ENCODE measurements at regions not wholly inside any gene's neighbourhood (a gene's known extent, or its start where the extent isn't known, plus 50 kb on each side); places are given as distances from the start of the nearest gene placed in this dataset.

DNA sequence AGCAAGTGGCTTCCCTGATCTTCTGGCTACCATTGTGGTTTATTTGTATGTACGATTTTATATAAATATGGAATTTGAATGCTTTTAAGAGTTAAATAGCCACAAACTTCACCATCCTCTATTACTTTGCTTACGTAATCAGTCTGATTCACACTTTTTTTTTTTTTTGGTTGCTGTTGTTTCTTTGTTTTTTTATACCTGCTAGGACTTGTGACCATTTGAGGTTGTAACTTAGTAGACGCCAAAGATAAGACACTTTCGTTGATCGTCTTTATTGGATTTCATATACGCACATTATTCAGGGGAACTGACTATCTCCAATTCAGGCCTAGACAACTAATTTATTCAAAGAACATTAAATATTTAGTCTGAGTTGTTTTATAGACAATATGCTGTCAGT is 559.0 kb downstream of the CBLN4 start:
- WGBS, 2 donors (ENCODE audit: low coverage in 1 of 2): 74 to 77% methylated on average over 6 of the region's 6 CpGs
- H3K4me3 ChIP-seq: no peak overlapping the region
- ATAC-seq: no peak

DNA sequence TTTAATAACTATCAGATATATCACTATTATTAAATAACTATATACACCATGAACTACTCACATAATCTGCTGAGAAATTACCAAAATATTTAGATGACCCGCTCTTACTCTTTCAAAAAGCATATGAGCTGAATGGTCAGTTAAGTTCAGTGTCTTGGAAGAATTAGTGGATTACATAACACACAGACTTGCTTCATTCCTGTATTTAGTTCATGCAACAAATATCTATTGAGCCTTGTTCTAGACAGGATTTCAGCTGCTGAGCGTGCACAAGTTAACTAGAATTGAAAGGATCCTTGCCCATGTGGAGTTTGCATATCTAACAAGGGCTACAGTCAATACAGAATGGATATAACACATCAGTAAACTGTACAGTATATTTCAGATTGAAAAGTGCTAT is 566.2 kb downstream of the CBLN4 start:
- Histone ChIP-seq H3K36me3 (no peaks in the 10 kb centered on the region), H3K27me3 (no peaks in the 10 kb centered on the region), H3K9me3 (no peaks in the 10 kb centered on the region), H3K4me3 (no peak overlapping the region), H3K4me1 (peaks cover 0 to 16% (median 0%) of the 10 kb centered on the region in 3 donors), H3K27ac (no peak overlapping the region)
- 48 to 49% methylated on average over 2 of the region's 2 CpGs for WGBS, 2 donors (ENCODE audit: low coverage in 1 of 2)
- TF ChIP-seq EP300 (IDR thresholded peaks at IDR 0.05): no peak
- TF ChIP-seq POLR2AphosphoS5 (IDR thresholded peaks at IDR 0.05): no peak
- no peak for TF ChIP-seq POLR2A (IDR thresholded peaks at IDR 0.05)
- TF ChIP-seq, protein P1, sequence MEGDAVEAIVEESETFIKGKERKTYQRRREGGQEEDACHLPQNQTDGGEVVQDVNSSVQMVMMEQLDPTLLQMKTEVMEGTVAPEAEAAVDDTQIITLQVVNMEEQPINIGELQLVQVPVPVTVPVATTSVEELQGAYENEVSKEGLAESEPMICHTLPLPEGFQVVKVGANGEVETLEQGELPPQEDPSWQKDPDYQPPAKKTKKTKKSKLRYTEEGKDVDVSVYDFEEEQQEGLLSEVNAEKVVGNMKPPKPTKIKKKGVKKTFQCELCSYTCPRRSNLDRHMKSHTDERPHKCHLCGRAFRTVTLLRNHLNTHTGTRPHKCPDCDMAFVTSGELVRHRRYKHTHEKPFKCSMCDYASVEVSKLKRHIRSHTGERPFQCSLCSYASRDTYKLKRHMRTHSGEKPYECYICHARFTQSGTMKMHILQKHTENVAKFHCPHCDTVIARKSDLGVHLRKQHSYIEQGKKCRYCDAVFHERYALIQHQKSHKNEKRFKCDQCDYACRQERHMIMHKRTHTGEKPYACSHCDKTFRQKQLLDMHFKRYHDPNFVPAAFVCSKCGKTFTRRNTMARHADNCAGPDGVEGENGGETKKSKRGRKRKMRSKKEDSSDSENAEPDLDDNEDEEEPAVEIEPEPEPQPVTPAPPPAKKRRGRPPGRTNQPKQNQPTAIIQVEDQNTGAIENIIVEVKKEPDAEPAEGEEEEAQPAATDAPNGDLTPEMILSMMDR (IDR thresholded peaks at IDR 0.05): no peak
- ATAC-seq: no peak

More for the DNA sequence above, 559.0 kb downstream of the CBLN4 start:
- H3K27ac ChIP-seq: no peak overlapping the region
- H3K27me3 ChIP-seq: no peaks in the 10 kb centered on the region
- H3K9me3 ChIP-seq: no peaks in the 10 kb centered on the region
- TF ChIP-seq EP300 (IDR thresholded peaks at IDR 0.05) (no peak), POLR2A (IDR thresholded peaks at IDR 0.05) (no peak), POLR2AphosphoS5 (IDR thresholded peaks at IDR 0.05) (no peak)
- TF ChIP-seq, protein P1 (IDR thresholded peaks at IDR 0.05): no peak
- H3K36me3 ChIP-seq: no peaks in the 10 kb centered on the region
- H3K4me1 ChIP-seq: no peaks in the 10 kb centered on the region

DNA sequence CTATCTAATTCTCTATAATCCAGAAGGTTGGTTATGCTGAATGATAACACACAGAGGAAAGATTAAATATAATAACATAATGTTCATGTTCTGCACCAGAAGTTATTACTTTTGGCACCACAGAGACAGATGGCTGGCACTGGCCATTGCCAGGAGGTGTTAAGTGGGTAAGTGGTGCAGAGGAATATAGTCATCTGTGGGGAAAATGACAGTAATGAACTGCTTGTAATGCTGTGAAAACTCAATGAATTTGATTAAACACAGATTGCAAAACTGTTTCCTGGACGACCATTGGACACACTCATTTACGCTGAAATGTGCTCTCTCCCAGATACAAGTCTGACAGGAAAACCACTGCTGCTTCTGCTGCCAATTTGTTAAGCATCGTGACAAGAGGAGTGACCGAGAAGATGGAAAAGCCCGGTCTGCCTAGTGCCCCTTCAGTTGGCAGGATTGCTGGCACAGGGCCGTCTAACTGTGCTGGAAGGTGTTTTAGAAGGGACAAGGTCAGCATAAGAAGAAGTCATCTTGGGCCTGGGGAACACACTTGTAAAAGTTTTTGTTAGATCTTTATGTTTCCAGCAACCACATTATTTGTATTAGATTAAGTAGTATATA is 567.4 kb downstream of the CBLN4 start:
- no peak overlapping the region for H3K27ac ChIP-seq
- no peaks in the 10 kb centered on the region for H3K36me3 ChIP-seq
- 31 to 39% methylated on average over 6 of the region's 6 CpGs for WGBS, 2 donors (ENCODE audit: low coverage in 1 of 2)
- H3K9me3 ChIP-seq: no peaks in the 10 kb centered on the region
- ATAC-seq: no peak
- H3K4me1 ChIP-seq: peaks cover 0 to 16% (median 0%) of the 10 kb centered on the region in 3 donors
- TF ChIP-seq, protein P1 (IDR thresholded peaks at IDR 0.05): no peak
- TF ChIP-seq POLR2AphosphoS5 (IDR thresholded peaks at IDR 0.05): no peak
- no peak for TF ChIP-seq EP300 (IDR thresholded peaks at IDR 0.05)
- no peak for TF ChIP-seq POLR2A (IDR thresholded peaks at IDR 0.05)
- H3K4me3 ChIP-seq: no peak overlapping the region
- no peaks in the 10 kb centered on the region for H3K27me3 ChIP-seq

DNA sequence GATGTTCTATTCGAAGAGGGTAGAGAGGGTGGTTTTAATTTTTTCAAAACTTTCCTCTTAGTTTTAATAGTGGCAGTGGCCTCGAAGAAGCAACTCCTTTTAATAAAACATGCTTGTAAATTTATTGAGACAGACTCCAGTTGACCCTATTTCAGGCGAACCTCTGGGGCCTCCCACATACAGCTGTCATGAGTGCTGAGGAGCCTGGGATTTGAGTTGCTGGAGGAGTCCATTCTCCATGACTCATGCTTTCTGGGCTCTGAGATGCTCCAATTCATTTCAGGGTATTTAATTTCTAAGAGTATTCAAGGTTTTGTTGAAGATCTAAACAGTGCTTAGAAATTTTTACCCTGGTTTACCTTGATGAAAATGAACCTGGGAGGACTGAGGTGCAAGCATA is 580.4 kb downstream of the CBLN4 start:
- no peak for ATAC-seq
- Histone ChIP-seq H3K9me3 (no peaks in the 10 kb centered on the region), H3K27me3 (no peaks in the 10 kb centered on the region), H3K4me3 (no peak overlapping the region), H3K4me1 (no peaks in the 10 kb centered on the region), H3K27ac (no peak overlapping the region), H3K36me3 (no peaks in the 10 kb centered on the region)
- TF ChIP-seq, protein P1 (IDR thresholded peaks at IDR 0.05): no peak
- no peak for TF ChIP-seq EP300 (IDR thresholded peaks at IDR 0.05)
- TF ChIP-seq POLR2A (IDR thresholded peaks at IDR 0.05): no peak
- TF ChIP-seq POLR2AphosphoS5 (IDR thresholded peaks at IDR 0.05): no peak
- WGBS, 2 donors (ENCODE audit: low coverage in 1 of 2): 59% methylated on average over 2 to 3 of the region's 3 CpGs

DNA sequence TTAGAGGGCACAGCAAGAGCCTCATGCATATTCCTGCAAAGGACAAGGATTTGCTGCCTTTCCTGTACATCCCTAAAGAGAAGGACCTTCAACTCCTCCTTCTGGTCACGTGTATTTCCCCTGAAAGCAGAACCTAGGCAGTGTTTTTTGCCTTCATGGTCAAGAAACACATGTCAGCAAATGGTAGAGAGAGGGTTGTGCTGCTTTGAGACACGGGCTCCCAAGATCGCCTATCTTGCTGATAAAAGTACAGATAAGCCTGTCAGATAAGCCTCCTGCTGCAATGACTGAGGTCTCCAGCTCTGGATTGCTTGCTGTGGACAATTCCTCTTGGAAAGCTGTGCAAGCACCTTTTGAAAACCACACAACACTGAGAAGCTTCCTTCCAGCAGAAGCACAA is 580.8 kb downstream of the CBLN4 start:
- no peak overlapping the region for H3K4me3 ChIP-seq
- no peaks in the 10 kb centered on the region for H3K4me1 ChIP-seq
- H3K27me3 ChIP-seq: no peaks in the 10 kb centered on the region
- no peak overlapping the region for H3K27ac ChIP-seq
- H3K36me3 ChIP-seq: no peaks in the 10 kb centered on the region
- H3K9me3 ChIP-seq: no peaks in the 10 kb centered on the region
- 46 to 80% methylated on average over 1 to 2 of the region's 3 CpGs for WGBS, 2 donors (ENCODE audit: low coverage in 1 of 2)
- no peak for TF ChIP-seq EP300 (IDR thresholded peaks at IDR 0.05)
- no peak for TF ChIP-seq POLR2A (IDR thresholded peaks at IDR 0.05)
- TF ChIP-seq POLR2AphosphoS5 (IDR thresholded peaks at IDR 0.05): no peak
- TF ChIP-seq, protein P1 (IDR thresholded peaks at IDR 0.05): no peak
- no peak for ATAC-seq
